ENCODE measurements at regions not wholly inside any gene's neighbourhood (a gene's known extent, or its start where the extent isn't known, plus 50 kb on each side); places are given as distances from the start of the nearest gene placed in this dataset.

GRCh38 chr11:93074352-93074751 lies 104.9 kb downstream of the MTNR1B start:
- Histone ChIP-seq H3K79me2 (ENCODE audit: insufficient read depth, low read length) (no peaks in the 10 kb centered on the region), H3K4me1 (ENCODE audit: control insufficient read depth in 1 of 2, insufficient read depth in 2 of 2, low read length in 2 of 2) (no peaks in the 10 kb centered on the region), H3K27me3 (ENCODE audit: control insufficient read depth in 2 of 2, insufficient read depth in 2 of 2, low read length in 2 of 2) (peaks cover 0 to 7% of the 10 kb centered on the region in 2 donors), H3K9ac (ENCODE audit: insufficient read depth, low read length, poor library complexity, severe bottlenecking) (no peak overlapping the region), H3K4me3 (replicated peaks in 1 of 3; ENCODE audit: low read depth in 2 of 3, low read length in 3 of 3) (no peak overlapping the region), H3K9me3 (replicated peaks in 1 of 2; ENCODE audit: control insufficient read depth in 1 of 2, insufficient read depth in 1 of 2, low read length in 2 of 2) (no peaks in the 10 kb centered on the region), H3K36me3 (replicated peaks in 1 of 2; ENCODE audit: control insufficient read depth in 1 of 2, insufficient read depth in 2 of 2, low read length in 2 of 2) (no peaks in the 10 kb centered on the region), H4K20me1 (ENCODE audit: insufficient read depth, low read length) (no peaks in the 10 kb centered on the region), H3K27ac (ENCODE audit: low read depth in 1 of 2, low read length in 2 of 2) (no peak overlapping the region), H2AFZ (ENCODE audit: insufficient read depth, low read depth, low read length, poor library complexity, severe bottlenecking) (no peak overlapping the region), H3K4me2 (replicated peaks; ENCODE audit: extremely low read depth, low read length, poor library complexity, severe bottlenecking) (no peak overlapping the region)
- Mint-ChIP-seq H3K36me3 (no peaks in the 10 kb centered on the region), H3K9me3 (peaks cover 0 to 3% (median 0%) of the 10 kb centered on the region in 7 donors), H3K4me1 (no peaks in the 10 kb centered on the region), H3K27ac (no peak overlapping the region), H3K27me3 (ENCODE audit: low read depth in 3 of 3) (peaks cover 0 to 6% (median 6%) of the 10 kb centered on the region in 3 donors), H3K4me3 (no peak overlapping the region)
- WGBS (ENCODE audit: insufficient coverage), result 93% methylated on average over 2 of the region's 10 CpGs
- no peak for TF ChIP-seq CTCF (IDR thresholded peaks at IDR 0.05)
- no peak for DNase-seq
- intact Hi-C loops (cut with micrococcal nuclease), result no loop called here

DNA sequence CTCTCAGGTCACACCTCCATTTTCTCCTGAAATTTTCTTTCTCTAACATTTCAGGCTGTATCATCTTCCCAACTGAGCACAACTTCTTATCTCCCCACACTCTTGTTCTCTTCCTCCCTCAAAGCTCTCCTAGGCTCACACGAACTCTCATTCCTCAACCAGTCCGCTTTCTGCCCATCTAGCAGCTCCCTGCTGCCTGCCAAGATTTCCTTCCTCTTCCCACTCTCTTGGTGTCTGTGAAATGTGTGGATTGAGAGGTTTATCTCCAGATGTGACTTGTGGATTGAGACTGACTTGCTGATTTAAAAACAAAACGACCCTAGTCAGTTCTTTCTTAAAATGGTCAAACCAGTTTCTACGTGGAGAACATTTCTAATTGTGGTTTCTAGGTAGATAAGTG lies 106.3 kb downstream of the MTNR1B start:
- H3K4me3 ChIP-seq (replicated peaks in 1 of 3; ENCODE audit: low read depth in 2 of 3, low read length in 3 of 3), result no peak overlapping the region
- H3K4me2 ChIP-seq (replicated peaks; ENCODE audit: extremely low read depth, low read length, poor library complexity, severe bottlenecking), result no peak overlapping the region
- no peaks in the 10 kb centered on the region for H3K9me3 ChIP-seq (replicated peaks in 1 of 2; ENCODE audit: control insufficient read depth in 1 of 2, insufficient read depth in 1 of 2, low read length in 2 of 2)
- Mint-ChIP-seq H3K4me3 (no peak overlapping the region), H3K9me3 (peaks cover 0 to 3% (median 0%) of the 10 kb centered on the region in 7 donors), H3K27me3 (ENCODE audit: low read depth in 3 of 3) (peaks cover 0 to 6% (median 5%) of the 10 kb centered on the region in 3 donors), H3K36me3 (no peaks in the 10 kb centered on the region), H3K4me1 (no peaks in the 10 kb centered on the region), H3K27ac (no peak overlapping the region)
- no peaks in the 10 kb centered on the region for H4K20me1 ChIP-seq (ENCODE audit: insufficient read depth, low read length)
- H3K79me2 ChIP-seq (ENCODE audit: insufficient read depth, low read length), result no peaks in the 10 kb centered on the region
- no peak overlapping the region for H3K9ac ChIP-seq (ENCODE audit: insufficient read depth, low read length, poor library complexity, severe bottlenecking)
- H2AFZ ChIP-seq (ENCODE audit: insufficient read depth, low read depth, low read length, poor library complexity, severe bottlenecking), result no peak overlapping the region
- no peak for DNase-seq
- H3K27ac ChIP-seq (ENCODE audit: low read depth in 1 of 2, low read length in 2 of 2), result no peak overlapping the region
- TF ChIP-seq CTCF (IDR thresholded peaks at IDR 0.05), result no peak
- no peaks in the 10 kb centered on the region for H3K4me1 ChIP-seq (ENCODE audit: control insufficient read depth in 1 of 2, insufficient read depth in 2 of 2, low read length in 2 of 2)
- peaks cover 0 to 7% of the 10 kb centered on the region in 2 donors for H3K27me3 ChIP-seq (ENCODE audit: control insufficient read depth in 2 of 2, insufficient read depth in 2 of 2, low read length in 2 of 2)
- H3K36me3 ChIP-seq (replicated peaks in 1 of 2; ENCODE audit: control insufficient read depth in 1 of 2, insufficient read depth in 2 of 2, low read length in 2 of 2), result no peaks in the 10 kb centered on the region
- 27% methylated on average over 2 of the region's 4 CpGs for WGBS (ENCODE audit: insufficient coverage)
- intact Hi-C loops (cut with micrococcal nuclease), result no loop called here
